ENCODE measurements at regions not wholly inside any gene's neighbourhood (a gene's known extent, or its start where the extent isn't known, plus 50 kb on each side); places are given as distances from the start of the nearest gene placed in this dataset.

GRCh38 chr16:17607609-17608008, 136.8 kb upstream of the XYLT1 start:
- DNase-seq (ENCODE audit: low spot score) (no peak), ATAC-seq (ENCODE audit: low FRiP score) (no peak)
- no peak for TF ChIP-seq CTCF (IDR thresholded peaks at IDR 0.05)

GRCh38 chr16:17607075-17607509, 136.3 kb upstream of the XYLT1 start:
- ATAC-seq (ENCODE audit: low FRiP score) (no peak), DNase-seq (ENCODE audit: low spot score) (no peak)
- no peak for TF ChIP-seq CTCF (IDR thresholded peaks at IDR 0.05)

- no peak for ATAC-seq (ENCODE audit: low FRiP score)
- DNase-seq (ENCODE audit: low spot score): no peak
- no peak for TF ChIP-seq CTCF (IDR thresholded peaks at IDR 0.05)
Measured at GRCh38 chr16:17606460-17606859, 135.7 kb upstream of the XYLT1 start.

GRCh38 chr16:17605784-17606183, 135.0 kb upstream of the XYLT1 start:
- no peak for ATAC-seq (ENCODE audit: low FRiP score)
- no peak for DNase-seq (ENCODE audit: low spot score)
- no peak for TF ChIP-seq CTCF (IDR thresholded peaks at IDR 0.05)

- DNase-seq (ENCODE audit: low spot score): no peak
- TF ChIP-seq CTCF (IDR thresholded peaks at IDR 0.05): no peak
- ATAC-seq (ENCODE audit: low FRiP score): no peak
Measured at GRCh38 chr16:17603626-17604025, 132.9 kb upstream of the XYLT1 start.

GRCh38 chr16:17602678-17603077, 131.9 kb upstream of the XYLT1 start:
- ATAC-seq (ENCODE audit: low FRiP score): no peak
- TF ChIP-seq CTCF (IDR thresholded peaks at IDR 0.05): no peak
- no peak for DNase-seq (ENCODE audit: low spot score)

- no peak for DNase-seq (ENCODE audit: low spot score)
- ATAC-seq (ENCODE audit: low FRiP score): no peak
- TF ChIP-seq CTCF (IDR thresholded peaks at IDR 0.05): no peak
Measured at GRCh38 chr16:17598968-17599367, 128.2 kb upstream of the XYLT1 start.
